Endothelial cell of hepatic sinusoid (primary cell): ENCODE measurements at regions not wholly inside any gene's neighbourhood (a gene's known extent, or its start where the extent isn't known, plus 50 kb on each side); places are given as distances from the start of the nearest gene placed in this dataset.
"Not testable (repeated sequence)": the region's sequence is repeated elsewhere in the genome, so short reads cannot be mapped to it uniquely, and the experiment has no call there.

Experiments used
- in situ Hi-C: cut with HindIII; loops from 2 replicates; pipeline ENCODE4 v1.10.0; 2017; ENCODE audit warnings: low sequenced_read_pairs

- in situ Hi-C loops: loop anchor here (10.0 kb wide), 1 partner anchor 226 kb away; no protein-coding TSS in a partner anchor
These were observed 123.4 kb upstream of the MB21D2 start for GRCh38 chr3:193040836-193041672.

GRCh38 chr3:193046371-193046770 lies 128.7 kb upstream of the MB21D2 start:
- in situ Hi-C loops: loop anchor here (10.0 kb wide), 1 partner anchor 232 kb away; no protein-coding TSS in a partner anchor

GRCh38 chr3:193047461-193047860 lies 129.8 kb upstream of the MB21D2 start:
- in situ Hi-C loops: loop anchor here (10.0 kb wide), 1 partner anchor 233 kb away; no protein-coding TSS in a partner anchor

GRCh38 chr3:193048127-193048526 lies 130.5 kb upstream of the MB21D2 start:
- in situ Hi-C loops: loop anchor here (10.0 kb wide), 1 partner anchor 233 kb away; no protein-coding TSS in a partner anchor

GRCh38 chr3:193049935-193050334 lies 132.3 kb upstream of the MB21D2 start:
- in situ Hi-C loops: loop anchor here (10.0 kb wide), 1 partner anchor 235 kb away; no protein-coding TSS in a partner anchor

- in situ Hi-C loops: no loop called here
These were observed 133.7 kb upstream of the MB21D2 start for GRCh38 chr3:193051314-193051713.

GRCh38 chr3:193052354-193053045 lies 134.8 kb upstream of the MB21D2 start:
- in situ Hi-C loops: no loop called here

GRCh38 chr3:193053046-193053435 lies 135.4 kb upstream of the MB21D2 start:
- in situ Hi-C loops: no loop called here

GRCh38 chr3:193055352-193055751 lies 137.7 kb upstream of the MB21D2 start:
- in situ Hi-C loops: no loop called here

- in situ Hi-C loops: no loop called here
These were observed 140.0 kb upstream of the MB21D2 start for GRCh38 chr3:193057616-193058015.

- in situ Hi-C loops: no loop called here
These were observed 143.3 kb upstream of the MB21D2 start for GRCh38 chr3:193060748-193061546.

- in situ Hi-C loops: no loop called here
These were observed 150.7 kb upstream of the MB21D2 start for GRCh38 chr3:193068365-193068764.

- in situ Hi-C loops: not testable (repeated sequence)
These were observed 152.1 kb upstream of the MB21D2 start for GRCh38 chr3:193069732-193070131.

- in situ Hi-C loops: no loop called here
These were observed 161.5 kb upstream of the MB21D2 start for GRCh38 chr3:193078996-193079753.

GRCh38 chr3:193080821-193081365 lies 160.1 kb upstream of the PLAAT1 start:
- in situ Hi-C loops: no loop called here

- in situ Hi-C loops: no loop called here
These were observed 155.4 kb upstream of the PLAAT1 start for GRCh38 chr3:193085655-193086054.

GRCh38 chr3:193086681-193087080 lies 154.3 kb upstream of the PLAAT1 start:
- in situ Hi-C loops: no loop called here

- in situ Hi-C loops: no loop called here
These were observed 153.7 kb upstream of the PLAAT1 start for GRCh38 chr3:193087336-193087735.

GRCh38 chr3:193095366-193095765 lies 145.7 kb upstream of the PLAAT1 start:
- in situ Hi-C loops: no loop called here

- in situ Hi-C loops: no loop called here
These were observed 144.9 kb upstream of the PLAAT1 start for GRCh38 chr3:193096076-193096475.
